ENCODE measurements at regions not wholly inside any gene's neighbourhood (a gene's known extent, or its start where the extent isn't known, plus 50 kb on each side); places are given as distances from the start of the nearest gene placed in this dataset.

- Histone ChIP-seq H3K27ac (no peak overlapping the region), H3K9me3 (peaks cover 0 to 15% (median 0%) of the 10 kb centered on the region in 4 donors), H3K36me3 (no peaks in the 10 kb centered on the region), H3K27me3 (no peaks in the 10 kb centered on the region), H3K4me1 (no peaks in the 10 kb centered on the region), H3K4me3 (no peak overlapping the region)
- WGBS, 2 donors: 79 to 81% methylated on average over 2 of the region's 2 CpGs
- no peak for TF ChIP-seq EP300 (IDR thresholded peaks at IDR 0.05)
- DNase-seq (ENCODE audit: low spot score in 2 of 2): no peak
These were observed 103.1 kb upstream of the SPATS2L start for GRCh38 chr2:200203381-200203827.

- WGBS, 2 donors: 62 to 63% methylated on average over 3 of the region's 3 CpGs
- TF ChIP-seq POLR2A (IDR thresholded peaks at IDR 0.05) (no peak), EP300 (IDR thresholded peaks at IDR 0.05) (no peak), CTCF (IDR thresholded peaks at IDR 0.05) (no peak)
- DNase-seq (ENCODE audit: low spot score in 2 of 2): no peak
These were observed 98.5 kb upstream of the SPATS2L start for GRCh38 chr2:200208041-200208440.

GRCh38 chr2:200209030-200209429 lies 97.5 kb upstream of the SPATS2L start:
- no peak for DNase-seq (ENCODE audit: low spot score in 2 of 2)
- 89 to 90% methylated on average over 22 of the region's 22 CpGs for WGBS, 2 donors
- TF ChIP-seq EP300 (IDR thresholded peaks at IDR 0.05): no peak
- TF ChIP-seq POLR2A (IDR thresholded peaks at IDR 0.05): no peak
- TF ChIP-seq CTCF (IDR thresholded peaks at IDR 0.05): no peak
- Histone ChIP-seq H3K36me3 (no peaks in the 10 kb centered on the region), H3K9me3 (peaks cover 0 to 15% (median 0%) of the 10 kb centered on the region in 4 donors), H3K4me1 (no peaks in the 10 kb centered on the region), H3K27me3 (no peaks in the 10 kb centered on the region), H3K27ac (no peak overlapping the region), H3K4me3 (no peak overlapping the region)

More at GRCh38 chr2:200208041-200208440, 98.5 kb upstream of the SPATS2L start:
- Histone ChIP-seq H3K27ac (no peak overlapping the region), H3K36me3 (no peaks in the 10 kb centered on the region), H3K4me1 (no peaks in the 10 kb centered on the region), H3K9me3 (peaks cover 0 to 15% (median 0%) of the 10 kb centered on the region in 4 donors), H3K4me3 (no peak overlapping the region), H3K27me3 (no peaks in the 10 kb centered on the region)

GRCh38 chr2:200211643-200212042 lies 94.8 kb upstream of the SPATS2L start:
- H3K4me1 ChIP-seq: no peaks in the 10 kb centered on the region
- WGBS, 2 donors: 59 to 60% methylated on average over 5 of the region's 5 CpGs
- no peaks in the 10 kb centered on the region for H3K27me3 ChIP-seq
- peaks cover 0 to under 1% (median 0%) of the 10 kb centered on the region in 4 donors for H3K9me3 ChIP-seq
- TF ChIP-seq CTCF (IDR thresholded peaks at IDR 0.05): no peak
- TF ChIP-seq EP300 (IDR thresholded peaks at IDR 0.05): no peak
- TF ChIP-seq POLR2A (IDR thresholded peaks at IDR 0.05): no peak
- H3K36me3 ChIP-seq: no peaks in the 10 kb centered on the region
- no peak overlapping the region for H3K4me3 ChIP-seq
- no peak for DNase-seq (ENCODE audit: low spot score in 2 of 2)
- no peak overlapping the region for H3K27ac ChIP-seq

- TF ChIP-seq EP300 (IDR thresholded peaks at IDR 0.05) (no peak), CTCF (IDR thresholded peaks at IDR 0.05) (no peak), POLR2A (IDR thresholded peaks at IDR 0.05) (no peak)
- H3K4me1 ChIP-seq: no peaks in the 10 kb centered on the region
- H3K36me3 ChIP-seq: no peaks in the 10 kb centered on the region
- WGBS, 2 donors: 75 to 79% methylated on average over 5 of the region's 5 CpGs
- no peaks in the 10 kb centered on the region for H3K9me3 ChIP-seq
- DNase-seq (ENCODE audit: low spot score in 2 of 2): no peak
- H3K4me3 ChIP-seq: no peak overlapping the region
- no peak overlapping the region for H3K27ac ChIP-seq
- no peaks in the 10 kb centered on the region for H3K27me3 ChIP-seq
These were observed 93.5 kb upstream of the SPATS2L start for GRCh38 chr2:200212862-200213425.

All from tibial nerve (tissue), 4 donors.